Mesenchymal stem cell (in vitro differentiated cells and primary cell): ENCODE measurements at regions not wholly inside any gene's neighbourhood (a gene's known extent, or its start where the extent isn't known, plus 50 kb on each side); places are given as distances from the start of the nearest gene placed in this dataset.

Experiments
- DNase-seq: peaks from one replicate; pipeline ENCODE4 v3.0.0-alpha.2; 2013
- H2AFZ ChIP-seq: one replicate; pipeline ENCODE4 v1.6.1; 2013; ENCODE audit warnings: low read depth, mild to moderate bottlenecking, control low read depth, inconsistent platforms, low read length, moderate library complexity
- H2AK5ac ChIP-seq: 2 replicates; pipeline ENCODE4 v1.6.1; 2013; ENCODE audit warnings: low read length, moderate library complexity, mild to moderate bottlenecking, inconsistent platforms; ENCODE audit not compliant: severe bottlenecking
- H2BK120ac ChIP-seq: one replicate; pipeline ENCODE4 v1.6.1; 2013; ENCODE audit warnings: low read depth, mild to moderate bottlenecking, inconsistent platforms, low read length, moderate library complexity
- H2BK12ac ChIP-seq, 2 experiments: one replicate each; pipeline ENCODE4 v1.6.1; 2013; ENCODE audit warnings: inconsistent platforms in 2 of 2, low read length in 2 of 2, mild to moderate bottlenecking in 2 of 2, moderate library complexity in 2 of 2, control low read depth in 1 of 2
- H2BK15ac ChIP-seq: one replicate; pipeline ENCODE4 v1.6.1; 2013; ENCODE audit warnings: mild to moderate bottlenecking, low read depth, inconsistent platforms; ENCODE audit not compliant: poor library complexity, severe bottlenecking
- H2BK5ac ChIP-seq: 2 replicates; pipeline ENCODE4 v1.6.1; 2013; ENCODE audit warnings: low read depth, mild to moderate bottlenecking, low read length, control low read depth, inconsistent platforms; ENCODE audit not compliant: poor library complexity, severe bottlenecking
- H3K14ac ChIP-seq, 2 experiments: one replicate each; pipeline ENCODE4 v1.6.1; 2013; ENCODE audit warnings: inconsistent platforms in 2 of 2, low read length in 2 of 2, control low read depth in 1 of 2, mild to moderate bottlenecking in 1 of 2, moderate library complexity in 1 of 2
- H3K18ac ChIP-seq, 2 experiments: one replicate each; pipeline ENCODE4 v1.6.1; 2013; ENCODE audit warnings: inconsistent platforms in 2 of 2, low read length in 2 of 2, control low read depth in 1 of 2, low read depth in 1 of 2, mild to moderate bottlenecking in 1 of 2
- H3K23ac ChIP-seq, 2 experiments: one replicate each; pipeline ENCODE4 v1.6.1; 2013; ENCODE audit warnings: inconsistent platforms in 2 of 2, low read length in 2 of 2, mild to moderate bottlenecking in 2 of 2, moderate library complexity in 2 of 2, control low read depth in 1 of 2
- H3K27ac ChIP-seq: 2 replicates; pipeline ENCODE4 v1.5.1; 2013; ENCODE audit warnings: mild to moderate bottlenecking, moderate library complexity, low read length, control low read depth, inconsistent platforms; ENCODE audit not compliant: poor library complexity, severe bottlenecking
- H3K27me3 ChIP-seq, 2 experiments: 2 replicates each; pipeline versions ENCODE4 v1.6.1 to v1.7.0; 2013; ENCODE audit warnings: low read length in 2 of 2, mild to moderate bottlenecking in 2 of 2, moderate library complexity in 2 of 2, control low read depth in 1 of 2, inconsistent platforms in 1 of 2; ENCODE audit not compliant: control insufficient read depth in 1 of 2, insufficient read depth in 1 of 2
- H3K36me3 ChIP-seq, 2 experiments: 2 replicates each; pipeline versions ENCODE4 v1.6.1 to v1.7.0; 2013; ENCODE audit warnings: low read length in 2 of 2, control low read depth in 1 of 2, inconsistent platforms in 1 of 2, low read depth in 1 of 2, mild to moderate bottlenecking in 1 of 2; ENCODE audit not compliant: insufficient read depth in 2 of 2, control insufficient read depth in 1 of 2
- H3K4ac ChIP-seq, 2 experiments: one replicate each; pipeline ENCODE4 v1.6.1; 2013; ENCODE audit warnings: inconsistent platforms in 2 of 2, low read length in 2 of 2, mild to moderate bottlenecking in 2 of 2, moderate library complexity in 2 of 2, control low read depth in 1 of 2, low read depth in 1 of 2
- H3K4me1 ChIP-seq: 2 replicates; pipeline ENCODE4 v1.6.1; 2013; ENCODE audit warnings: low read depth, low read length, control low read depth; ENCODE audit not compliant: control insufficient read depth, insufficient read depth
- H3K4me2 ChIP-seq: 2 replicates; pipeline ENCODE4 v1.6.1; 2013; ENCODE audit warnings: low read length, mild to moderate bottlenecking, inconsistent platforms; ENCODE audit not compliant: poor library complexity, severe bottlenecking
- H3K4me3 ChIP-seq, 2 experiments: 2 replicates each; pipeline versions ENCODE4 v1.5.1 to v1.7.0; 2013; ENCODE audit warnings: low read length in 2 of 2, mild to moderate bottlenecking in 2 of 2, control low read depth in 1 of 2, low read depth in 1 of 2; ENCODE audit not compliant: insufficient read depth in 1 of 2
- H3K79me1 ChIP-seq: replicated peaks from 2 replicates; pipeline ENCODE4 v1.6.1; 2013; ENCODE audit warnings: mild to moderate bottlenecking, control low read depth, low read length, inconsistent platforms; ENCODE audit not compliant: poor library complexity, severe bottlenecking
- H3K9ac ChIP-seq: 2 replicates; pipeline ENCODE4 v1.7.0; 2013; ENCODE audit warnings: mild to moderate bottlenecking, low read length, moderate library complexity
- H3K9me3 ChIP-seq: 2 replicates; pipeline ENCODE4 v1.7.0; 2013; ENCODE audit warnings: mild to moderate bottlenecking, low read length; ENCODE audit not compliant: control insufficient read depth
- H4K8ac ChIP-seq: one replicate; pipeline ENCODE4 v1.6.1; 2013; ENCODE audit warnings: inconsistent platforms, mild to moderate bottlenecking, low read length, moderate library complexity
- H4K91ac ChIP-seq: one replicate; pipeline ENCODE4 v1.6.1; 2013; ENCODE audit warnings: mild to moderate bottlenecking, low read length, inconsistent platforms
- WGBS: methylation state at CpG from one replicate; pipeline ENCODE4 v1.1.7; 2013; ENCODE audit warnings: mixed read lengths; 5-methylcytosine and 5-hydroxymethylcytosine counted together

DNA sequence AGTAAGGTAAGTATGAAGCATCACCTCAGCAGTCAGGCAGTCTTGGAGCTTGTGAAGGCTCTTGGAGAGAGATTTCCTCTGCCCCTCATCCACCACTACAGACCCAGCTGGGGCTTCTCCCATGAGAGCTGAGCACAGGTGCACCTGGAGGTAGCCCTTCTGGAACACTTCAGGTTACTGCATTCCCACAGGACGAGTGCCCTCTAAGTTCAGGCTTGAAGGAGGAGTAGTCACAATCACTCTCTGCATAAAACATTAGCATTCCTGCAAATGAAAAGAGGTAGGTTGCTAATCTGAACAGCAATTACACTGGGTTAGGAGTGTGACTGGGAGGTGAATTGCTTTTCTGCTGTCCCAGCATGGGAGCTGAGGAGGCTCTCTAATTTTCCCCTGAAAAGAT lies 308.8 kb downstream of the TEX13C start:
- no peak overlapping the region for H4K91ac ChIP-seq
- H3K27ac ChIP-seq = no peak overlapping the region
- H3K27me3 ChIP-seq = no peaks in the 10 kb centered on the region
- no peaks in the 10 kb centered on the region for H3K9me3 ChIP-seq
- no peak overlapping the region for H2BK12ac ChIP-seq
- no peak overlapping the region for H3K4ac ChIP-seq
- no peak for DNase-seq
- no peak overlapping the region for H3K4me3 ChIP-seq
- H3K79me1 ChIP-seq = no peaks in the 10 kb centered on the region
- H2BK120ac ChIP-seq = no peak overlapping the region
- H3K14ac ChIP-seq = no peak overlapping the region
- H3K18ac ChIP-seq = no peak overlapping the region
- no peak overlapping the region for H2BK15ac ChIP-seq
- no peak overlapping the region for H4K8ac ChIP-seq
- no peak overlapping the region for H2AFZ ChIP-seq
- no peak overlapping the region for H3K4me2 ChIP-seq
- H2BK5ac ChIP-seq = no peak overlapping the region
- no peak overlapping the region for H3K23ac ChIP-seq
- H3K9ac ChIP-seq = no peak overlapping the region
- WGBS = no CpG with 5 or more reads among the region's 1 CpG
- no peaks in the 10 kb centered on the region for H3K4me1 ChIP-seq
- H2AK5ac ChIP-seq = no peak overlapping the region
- no peaks in the 10 kb centered on the region for H3K36me3 ChIP-seq

DNA sequence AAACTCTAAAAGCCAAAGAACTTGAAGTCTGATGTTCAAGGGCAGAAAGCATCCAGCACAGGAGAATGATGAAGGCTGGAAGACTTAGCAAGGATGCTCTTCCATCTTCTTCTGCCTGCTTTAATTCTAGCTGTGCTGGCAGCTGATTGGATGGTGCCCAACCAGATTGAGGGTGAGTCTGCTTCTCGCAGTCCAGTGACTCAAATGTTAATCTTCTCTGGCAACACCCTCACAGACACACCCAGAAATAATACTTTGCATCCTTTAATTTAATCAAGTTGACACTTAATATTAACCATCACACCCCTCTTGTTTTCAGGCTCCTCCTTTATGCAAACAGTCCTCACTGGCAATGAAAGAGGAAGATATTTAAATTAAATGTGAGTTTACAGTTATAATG lies 321.7 kb downstream of the TEX13C start:
- no peak overlapping the region for H2BK12ac ChIP-seq
- no peak overlapping the region for H3K18ac ChIP-seq
- H3K14ac ChIP-seq = no peak overlapping the region
- H4K91ac ChIP-seq = no peak overlapping the region
- no peak overlapping the region for H2AK5ac ChIP-seq
- H3K79me1 ChIP-seq = no peaks in the 10 kb centered on the region
- H3K9ac ChIP-seq = no peak overlapping the region
- DNase-seq = no peak
- no peaks in the 10 kb centered on the region for H3K27me3 ChIP-seq
- H4K8ac ChIP-seq = no peak overlapping the region
- no peak overlapping the region for H2BK5ac ChIP-seq
- H3K23ac ChIP-seq = no peak overlapping the region
- H3K4me2 ChIP-seq = no peak overlapping the region
- 53% methylated on average over 1 of the region's 1 CpG for WGBS
- no peak overlapping the region for H2AFZ ChIP-seq
- H3K27ac ChIP-seq = no peak overlapping the region
- H2BK120ac ChIP-seq = no peak overlapping the region
- H3K4ac ChIP-seq = no peak overlapping the region
- H2BK15ac ChIP-seq = no peak overlapping the region
- no peaks in the 10 kb centered on the region for H3K36me3 ChIP-seq
- H3K4me3 ChIP-seq = no peak overlapping the region
- H3K9me3 ChIP-seq = peaks cover 14% of the 10 kb centered on the region
- no peaks in the 10 kb centered on the region for H3K4me1 ChIP-seq

DNA sequence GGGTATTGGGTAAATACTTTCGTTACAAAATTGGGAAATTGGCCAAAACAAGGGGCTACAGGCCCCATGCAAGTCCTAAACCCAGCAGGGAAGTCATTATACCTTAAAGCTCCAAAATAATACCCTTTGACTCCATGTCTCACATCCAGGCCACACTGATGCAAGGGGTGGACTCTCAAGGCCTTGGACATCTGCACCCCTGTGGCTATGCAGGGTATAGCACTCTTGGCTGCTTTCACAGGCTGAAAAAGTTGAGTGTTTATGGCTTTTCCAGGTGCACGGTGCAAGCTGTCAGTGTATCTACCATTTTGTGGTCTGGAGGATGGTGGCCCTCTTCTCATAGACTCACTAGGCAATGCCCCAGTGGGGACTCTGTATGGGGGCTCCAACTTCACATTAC lies 326.5 kb downstream of the TEX13C start:
- Histone ChIP-seq H3K36me3 (no peaks in the 10 kb centered on the region), H2BK5ac (no peak overlapping the region), H2AK5ac (no peak overlapping the region), H4K8ac (no peak overlapping the region), H2BK12ac (no peak overlapping the region), H3K4me3 (no peak overlapping the region), H2BK120ac (no peak overlapping the region), H3K9me3 (peaks cover 4% of the 10 kb centered on the region), H3K79me1 (no peaks in the 10 kb centered on the region), H2BK15ac (no peak overlapping the region), H4K91ac (no peak overlapping the region), H3K18ac (no peak overlapping the region), H3K27me3 (no peaks in the 10 kb centered on the region), H3K27ac (no peak overlapping the region), H3K9ac (no peak overlapping the region), H3K4ac (no peak overlapping the region), H3K23ac (no peak overlapping the region), H3K4me1 (no peaks in the 10 kb centered on the region), H2AFZ (no peak overlapping the region), H3K14ac (no peak overlapping the region), H3K4me2 (no peak overlapping the region)
- no peak for DNase-seq
- WGBS = no CpG with 5 or more reads among the region's 2 CpGs

DNA sequence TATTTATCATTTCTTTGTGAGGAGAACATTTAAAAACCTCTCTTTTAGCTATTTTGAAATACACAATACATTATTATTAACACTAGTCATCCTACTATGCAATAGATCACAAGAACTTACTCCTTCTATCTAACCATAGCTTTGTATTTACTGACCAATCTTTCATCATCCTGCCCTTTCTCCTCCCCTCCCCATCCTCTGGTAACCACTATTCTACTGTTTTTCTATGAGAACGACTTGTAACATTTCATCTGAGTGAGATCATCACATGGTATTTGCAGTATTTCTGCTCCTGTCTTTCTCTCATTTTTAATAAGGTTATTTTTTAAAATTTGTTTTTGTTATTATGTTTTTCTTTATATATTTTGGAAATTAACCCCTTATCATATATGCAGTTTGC lies 331.8 kb downstream of the TEX13C start:
- Histone ChIP-seq H2AK5ac (no peak overlapping the region), H3K4me1 (no peaks in the 10 kb centered on the region), H2BK120ac (no peak overlapping the region), H4K8ac (no peak overlapping the region), H3K9ac (no peak overlapping the region), H3K79me1 (no peaks in the 10 kb centered on the region), H3K23ac (no peak overlapping the region), H2BK12ac (no peak overlapping the region), H2BK15ac (no peak overlapping the region), H3K9me3 (peaks cover under 1% of the 10 kb centered on the region), H3K4me3 (no peak overlapping the region), H3K36me3 (no peaks in the 10 kb centered on the region), H3K4me2 (no peak overlapping the region), H2BK5ac (no peak overlapping the region), H4K91ac (no peak overlapping the region), H3K4ac (no peak overlapping the region), H3K18ac (no peak overlapping the region), H3K14ac (no peak overlapping the region), H3K27me3 (no peaks in the 10 kb centered on the region), H3K27ac (no peak overlapping the region), H2AFZ (no peak overlapping the region)
- WGBS = no CpG with 5 or more reads among the region's 1 CpG
- DNase-seq = no peak
